K562 (cell line): ENCODE measurements at regions not wholly inside any gene's neighbourhood (a gene's known extent, or its start where the extent isn't known, plus 50 kb on each side); places are given as distances from the start of the nearest gene placed in this dataset.

Experiments used
- ATAC-seq: fragments of 200-7000 bp; cut with Tn5 transposase; 3 replicates; pipeline ENCODE4 v1.9.1; 2020; ENCODE audit warnings: moderate library complexity
- BruUV-seq: library from RNA; stranded (reverse); fragments of 400-500 nt; replicated peaks from 2 replicates; lab custom pipeline; 2021; lab: Mats Ljungman, UMichigan
- CTCF ChIA-PET: fragments of 300-600 bp; formaldehyde crosslinking; extraction: SDS; loops from one replicate; lab custom pipeline; 2021; ENCODE audit warnings: low intra/inter-chr PET ratio; lab: Yijun Ruan, JAX
- POLR2A ChIA-PET: fragments of 300-600, 350-650 bp; sonication (Branson Sonifier 250); formaldehyde crosslinking; extraction: SDS; loops from one replicate; lab custom pipeline; 2021; ENCODE audit warnings: antibody characterized with exemption, inconsistent platforms; lab: Yijun Ruan, JAX
- DNase-seq, 4 experiments: peaks; one replicate each; pipeline versions ENCODE4 v3.0.0 to v3.0.0-alpha.2; 2011 to 2018; ENCODE audit warnings: low spot score in 3 of 4, mixed read lengths in 3 of 4; ENCODE audit errors: extremely low read depth in 1 of 4
- FAIRE-seq: peaks from 2 replicates; lab custom pipeline; 2011; peaks lifted over from hg19 to GRCh38; lab: Jason Lieb, UNC
- H2AFZ ChIP-seq: 2 replicates; pipeline ENCODE4 v1.6.0; 2011; ENCODE audit warnings: low read depth, low read length, control low read depth, inconsistent platforms
- H3K27ac ChIP-seq: fragments of 200-600 bp; 3 replicates; pipeline ENCODE4 v1.8.0; 2011; ENCODE audit warnings: low read depth, mild to moderate bottlenecking, control low read depth, inconsistent platforms, low read length, moderate library complexity, mixed read lengths; ENCODE audit errors: extremely low read depth
- H3K27me3 ChIP-seq, 2 experiments: fragments of 300-600 bp in 1 of 2; 2 replicates in 1 of 2; 3 replicates in 1 of 2; pipeline versions ENCODE4 v1.6.0 to v1.8.0; 2011; ENCODE audit warnings: inconsistent platforms in 2 of 2, low read length in 2 of 2, mild to moderate bottlenecking in 1 of 2, mixed read lengths in 1 of 2, moderate library complexity in 1 of 2; ENCODE audit not compliant: control insufficient read depth in 2 of 2, insufficient read depth in 2 of 2
- H3K36me3 ChIP-seq: fragments of 300-600 bp; 3 replicates; pipeline ENCODE4 v1.8.0; 2011; ENCODE audit warnings: mild to moderate bottlenecking, low read length, inconsistent platforms; ENCODE audit not compliant: control insufficient read depth, insufficient read depth
- H3K4me1 ChIP-seq, 2 experiments: fragments of 200-600 bp in 1 of 2; replicated peaks in 1 of 2; 2 replicates in 1 of 2; 3 replicates in 1 of 2; pipeline versions ENCODE4 v1.5.1 to v1.8.0; 2011; ENCODE audit warnings: inconsistent platforms in 2 of 2, low read length in 2 of 2, mild to moderate bottlenecking in 1 of 2, mixed read lengths in 1 of 2, moderate library complexity in 1 of 2; ENCODE audit not compliant: control insufficient read depth in 2 of 2, insufficient read depth in 2 of 2
- H3K4me2 ChIP-seq: 2 replicates; pipeline ENCODE4 v1.6.1; 2011; ENCODE audit warnings: low read length, control low read depth, inconsistent platforms, mixed read lengths; ENCODE audit not compliant: insufficient read depth
- H3K4me3 ChIP-seq: fragments of 200-600 bp; sonication (generic), shearing (Covaris generic); 2 replicates; pipeline ENCODE4 v1.5.1; 2016; ENCODE audit warnings: control low read depth, inconsistent platforms
- H3K79me2 ChIP-seq: fragments of 200-600 bp; 3 replicates; pipeline ENCODE4 v1.8.0; 2011; ENCODE audit warnings: low read length, inconsistent platforms; ENCODE audit not compliant: control insufficient read depth, insufficient read depth
- H3K9ac ChIP-seq, 2 experiments: 2 replicates each; pipeline versions ENCODE4 v1.6.0 to v1.6.1; 2011; ENCODE audit warnings: low read depth in 2 of 2, low read length in 2 of 2, control low read depth in 1 of 2, inconsistent platforms in 1 of 2, mild to moderate bottlenecking in 1 of 2, mixed read lengths in 1 of 2; ENCODE audit not compliant: insufficient read depth in 1 of 2
- H3K9me1 ChIP-seq: one replicate; pipeline ENCODE4 v1.6.0; 2011; ENCODE audit warnings: inconsistent platforms, mild to moderate bottlenecking, low read length, moderate library complexity; ENCODE audit not compliant: control insufficient read depth, insufficient read depth
- H3K9me3 ChIP-seq: replicated peaks from 2 replicates; pipeline ENCODE4 v1.5.1; 2011; ENCODE audit warnings: low read depth, low read length, inconsistent platforms; ENCODE audit not compliant: control insufficient read depth, insufficient read depth
- H4K20me1 ChIP-seq: replicated peaks from 2 replicates; pipeline ENCODE4 v1.6.1; 2011; ENCODE audit warnings: low read length, inconsistent platforms, mixed read lengths; ENCODE audit not compliant: control insufficient read depth, insufficient read depth
- ELF4 ChIP-seq: fragments of 450-650 bp; formaldehyde crosslinking; IDR thresholded peaks from 2 replicates; pipeline ENCODE4 v1.4.0; 2022; ENCODE audit warnings: missing genetic modification characterization
- FOXO4 ChIP-seq: fragments of 450-650 bp; formaldehyde crosslinking; IDR thresholded peaks from 2 replicates; pipeline ENCODE4 v1.4.0; 2020; ENCODE audit warnings: mild to moderate bottlenecking, moderate library complexity
- HDAC8 ChIP-seq: fragments of 450-650 bp; IDR thresholded peaks from 2 replicates; pipeline ENCODE4 v1.6.1; 2016; ENCODE audit warnings: mild to moderate bottlenecking, missing genetic modification characterization, moderate library complexity, missing compliant biosample characterization
- HNRNPUL1 ChIP-seq: fragments of 200-400 bp; formaldehyde crosslinking; IDR thresholded peaks from 2 replicates; pipeline ENCODE4 v1.6.1; 2017; ENCODE audit warnings: low read length
- IRF1 ChIP-seq: sonication (generic); formaldehyde crosslinking; IDR thresholded peaks from 2 replicates; pipeline ENCODE4 v1.8.0; 2022; ENCODE audit warnings: missing genetic modification reagents, mild to moderate bottlenecking, borderline replicate concordance
- KDM2B ChIP-seq: fragments of 250-450 bp; sonication (Bioruptor Pico); IDR thresholded peaks from 2 replicates; pipeline ENCODE4 v1.8.0; 2021; ENCODE audit warnings: mild to moderate bottlenecking, moderate library complexity
- KLF10 ChIP-seq: fragments of 250-450 bp; sonication (Bioruptor Pico); IDR thresholded peaks from 2 replicates; pipeline ENCODE4 v1.6.1; 2021; ENCODE audit warnings: matching md5 sums
- SMAD2 ChIP-seq: fragments of 150-350 bp; IDR thresholded peaks from 2 replicates; pipeline ENCODE4 v1.6.1; 2014; ENCODE audit warnings: low read depth, mild to moderate bottlenecking, low read length
- TCF3 ChIP-seq: sonication (generic); formaldehyde crosslinking; IDR thresholded peaks from 2 replicates; pipeline ENCODE4 v1.4.0; 2020; ENCODE audit warnings: mild to moderate bottlenecking, missing genetic modification reagents
- ZNF449 ChIP-seq: fragments of 250-450 bp; sonication (Bioruptor Pico); IDR thresholded peaks from 2 replicates; pipeline ENCODE4 v1.8.0; 2022; ENCODE audit warnings: moderate library complexity, mild to moderate bottlenecking, inconsistent platforms
- WGBS: fragments of 100-300 bp; shearing (Covaris generic); methylation state at CpG from one replicate; pipeline ENCODE4 v1.1.6; 2016; ENCODE audit warnings: low coverage, mixed read lengths; ENCODE audit not compliant: insufficient coverage; ENCODE audit errors: missing lambda C conversion rate; 5-methylcytosine and 5-hydroxymethylcytosine counted together
- in situ Hi-C: fragments of 300-500 bp; cut with MboI; formaldehyde crosslinking; loops from 4 replicates; pipeline ENCODE4 v1.15.0; 2018; ENCODE audit warnings: inconsistent platforms, mixed read lengths
- intact Hi-C: fragments of 100-400 bp; cut with micrococcal nuclease; formaldehyde crosslinking; loops from 2 replicates; pipeline ENCODE4 v1.14.2; 2022

- Histone ChIP-seq H3K9ac (no peak overlapping the region), H3K4me2 (no peak overlapping the region), H2AFZ (no peak overlapping the region), H4K20me1 (no peaks in the 10 kb centered on the region), H3K36me3 (no peaks in the 10 kb centered on the region), H3K4me3 (no peak overlapping the region), H3K27ac (no peak overlapping the region), H3K9me3 (no peaks in the 10 kb centered on the region; the same call in 1 of the 2 replicates), H3K4me1 (no peaks in the 10 kb centered on the region), H3K27me3 (no peaks in the 10 kb centered on the region), H3K9me1 (no peaks in the 10 kb centered on the region), H3K79me2 (no peaks in the 10 kb centered on the region)
- ATAC-seq = no peak
- CTCF ChIA-PET = no interaction called here
- no peak for FAIRE-seq
- TF ChIP-seq KLF10 (no peak), HDAC8 (tag) (no peak), KDM2B (no peak), TCF3 (CRISPR knock-in tag) (no peak), ELF4 (CRISPR knock-in tag) (no peak), IRF1 (CRISPR knock-in tag) (no peak), HNRNPUL1 (no peak), SMAD2 (no peak), ZNF449 (CRISPR knock-in tag) (no peak), FOXO4 (CRISPR knock-in tag) (no peak)
- no peak for DNase-seq
- intact Hi-C loops = no loop called here
- in situ Hi-C loops = no loop called here
- BruUV-seq = no TSS peak
- POLR2A ChIA-PET = no interaction called here
- WGBS = 0% methylated on average over 12 of the region's 13 CpGs
These were observed 63.9 kb upstream of the CACNA2D1 start for GRCh38 chr7:82507365-82507975.
